DND-41 (cell line): ENCODE measurements at regions not wholly inside any gene's neighbourhood (a gene's known extent, or its start where the extent isn't known, plus 50 kb on each side); places are given as distances from the start of the nearest gene placed in this dataset.

Source experiments
- ATAC-seq: fragments of 200-7000 bp; cut with Tn5 transposase; 3 replicates; pipeline ENCODE4 v1.9.1; 2021; ENCODE audit warnings: low read depth; ENCODE audit not compliant: insufficient read depth
- DNase-seq: peaks from one replicate; pipeline ENCODE4 v3.0.0-alpha.2; 2020
- H2AFZ ChIP-seq: 2 replicates; pipeline ENCODE4 v1.6.0; 2012; ENCODE audit warnings: low read depth, low read length
- H3K27ac ChIP-seq: 2 replicates; pipeline ENCODE4 v1.5.1; 2012; ENCODE audit warnings: low read length, inconsistent platforms
- H3K27me3 ChIP-seq: fragments of 200-600 bp; sonication (generic); 2 replicates; pipeline ENCODE4 v1.6.0; 2012; ENCODE audit warnings: low read length, mild to moderate bottlenecking, inconsistent platforms; ENCODE audit not compliant: insufficient read depth, poor library complexity
- H3K36me3 ChIP-seq: 2 replicates; pipeline ENCODE4 v1.5.1; 2012; ENCODE audit warnings: low read length, inconsistent platforms; ENCODE audit not compliant: insufficient read depth
- H3K4me1 ChIP-seq: 2 replicates; pipeline ENCODE4 v1.5.1; 2012; ENCODE audit warnings: mild to moderate bottlenecking, low read length; ENCODE audit not compliant: insufficient read depth
- H3K4me2 ChIP-seq: 2 replicates; pipeline ENCODE4 v1.6.0; 2012; ENCODE audit warnings: mild to moderate bottlenecking, moderate library complexity, low read length, inconsistent platforms; ENCODE audit not compliant: insufficient read depth
- H3K4me3 ChIP-seq, 2 experiments: fragments of 200-600 bp in 1 of 2; shearing (Covaris generic) in 1 of 2; 2 replicates each; pipeline ENCODE4 v1.5.1; 2012 to 2016; ENCODE audit warnings: inconsistent platforms in 2 of 2, low read length in 2 of 2, mild to moderate bottlenecking in 2 of 2, low read depth in 1 of 2, moderate library complexity in 1 of 2
- H3K79me2 ChIP-seq: 2 replicates; pipeline ENCODE4 v1.6.0; 2012; ENCODE audit warnings: low read length, inconsistent platforms; ENCODE audit not compliant: insufficient read depth
- H3K9ac ChIP-seq: 2 replicates; pipeline ENCODE4 v1.6.0; 2012; ENCODE audit warnings: low read depth, mild to moderate bottlenecking, inconsistent platforms, low read length, moderate library complexity
- H3K9me3 ChIP-seq: 2 replicates; pipeline ENCODE4 v1.5.1; 2012; ENCODE audit warnings: low read length, moderate library complexity, mild to moderate bottlenecking, inconsistent platforms; ENCODE audit not compliant: insufficient read depth, severe bottlenecking
- H4K20me1 ChIP-seq: 2 replicates; pipeline ENCODE4 v1.6.0; 2012; ENCODE audit warnings: low read length; ENCODE audit not compliant: insufficient read depth
- CTCF ChIP-seq: IDR thresholded peaks from 2 replicates; pipeline ENCODE4 v1.5.1; 2012; ENCODE audit warnings: borderline replicate concordance, low read length, moderate library complexity, mild to moderate bottlenecking; ENCODE audit not compliant: poor library complexity, severe bottlenecking; ENCODE audit errors: extremely low read depth
- EZH2 ChIP-seq: IDR thresholded peaks from 3 replicates; pipeline ENCODE4 v1.6.1; 2012; ENCODE audit warnings: borderline replicate concordance, low read depth, mild to moderate bottlenecking, moderate library complexity, low read length, inconsistent platforms; ENCODE audit not compliant: severe bottlenecking

DNA sequence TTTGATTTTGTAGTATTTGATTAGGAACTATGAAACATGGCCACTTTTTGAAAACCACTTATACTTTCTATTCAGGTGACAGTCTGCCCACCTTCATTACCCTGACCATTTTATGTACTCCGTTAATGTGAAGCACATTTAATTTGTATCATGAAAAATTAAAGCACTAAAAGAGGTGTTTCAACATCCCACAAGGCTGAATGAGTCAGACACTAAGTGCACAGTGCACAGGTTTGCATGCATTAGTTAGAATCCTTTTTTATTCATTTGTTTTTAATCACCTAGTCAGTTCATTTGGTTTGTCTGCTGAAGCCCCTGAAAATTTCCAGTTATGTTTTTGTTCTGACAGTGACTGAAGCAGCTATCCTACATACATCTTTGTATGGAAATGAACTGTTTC is 271.0 kb downstream of the SLITRK5 start:
- H3K27ac ChIP-seq = no peak overlapping the region
- no peaks in the 10 kb centered on the region for H3K36me3 ChIP-seq
- H3K4me2 ChIP-seq = no peak overlapping the region
- H2AFZ ChIP-seq = no peak overlapping the region
- TF ChIP-seq CTCF = no peak
- TF ChIP-seq EZH2 = no peak
- H3K27me3 ChIP-seq = no peaks in the 10 kb centered on the region
- no peaks in the 10 kb centered on the region for H3K79me2 ChIP-seq
- H4K20me1 ChIP-seq = no peaks in the 10 kb centered on the region
- no peak overlapping the region for H3K9ac ChIP-seq
- DNase-seq (no peak), ATAC-seq (no peak)
- H3K4me3 ChIP-seq = no peak overlapping the region
- H3K4me1 ChIP-seq = no peaks in the 10 kb centered on the region
- no peaks in the 10 kb centered on the region for H3K9me3 ChIP-seq

DNA sequence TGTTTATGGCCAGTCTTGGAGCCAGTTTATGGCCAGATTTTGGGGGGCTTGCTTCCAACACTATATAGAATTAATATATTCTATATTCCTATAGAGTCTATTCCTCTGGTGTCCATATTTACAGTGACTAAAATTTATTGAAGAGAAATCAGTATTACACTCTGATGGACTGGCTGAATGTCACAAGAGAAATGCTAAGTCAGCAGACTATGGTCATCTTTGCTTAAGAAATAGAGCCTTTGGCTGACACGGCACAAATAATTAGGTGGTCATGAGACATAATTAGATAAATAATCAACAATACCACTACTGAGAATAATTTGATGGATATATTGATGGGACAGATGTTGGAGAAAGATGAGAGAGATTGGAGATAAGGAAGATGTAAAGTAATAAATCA is 272.9 kb downstream of the SLITRK5 start:
- ATAC-seq (no peak), DNase-seq (no peak)
- no peaks in the 10 kb centered on the region for H4K20me1 ChIP-seq
- TF ChIP-seq CTCF (no peak), EZH2 (no peak)
- no peak overlapping the region for H2AFZ ChIP-seq
- no peaks in the 10 kb centered on the region for H3K36me3 ChIP-seq
- H3K27me3 ChIP-seq = no peaks in the 10 kb centered on the region
- no peaks in the 10 kb centered on the region for H3K79me2 ChIP-seq
- H3K4me1 ChIP-seq = no peaks in the 10 kb centered on the region
- no peaks in the 10 kb centered on the region for H3K9me3 ChIP-seq
- no peak overlapping the region for H3K27ac ChIP-seq
- H3K9ac ChIP-seq = no peak overlapping the region
- no peak overlapping the region for H3K4me2 ChIP-seq
- no peak overlapping the region for H3K4me3 ChIP-seq

- no peak overlapping the region for H3K4me2 ChIP-seq
- no peaks in the 10 kb centered on the region for H3K27me3 ChIP-seq
- no peak for DNase-seq
- H3K79me2 ChIP-seq = no peaks in the 10 kb centered on the region
- no peaks in the 10 kb centered on the region for H3K9me3 ChIP-seq
- no peak for TF ChIP-seq CTCF
- H3K27ac ChIP-seq = no peak overlapping the region
- no peak overlapping the region for H2AFZ ChIP-seq
- H3K4me3 ChIP-seq = no peak overlapping the region
- no peaks in the 10 kb centered on the region for H4K20me1 ChIP-seq
- H3K9ac ChIP-seq = no peak overlapping the region
- H3K36me3 ChIP-seq = no peaks in the 10 kb centered on the region
- ATAC-seq = no peak
- H3K4me1 ChIP-seq = no peaks in the 10 kb centered on the region
These were observed 281.2 kb downstream of the SLITRK5 start for GRCh38 chr13:87952377-87952776.

- Histone ChIP-seq H2AFZ (no peak overlapping the region), H4K20me1 (no peaks in the 10 kb centered on the region), H3K4me2 (no peak overlapping the region), H3K79me2 (no peaks in the 10 kb centered on the region), H3K4me3 (no peak overlapping the region), H3K27ac (no peak overlapping the region), H3K36me3 (no peaks in the 10 kb centered on the region), H3K27me3 (no peaks in the 10 kb centered on the region), H3K9me3 (no peaks in the 10 kb centered on the region), H3K9ac (no peak overlapping the region), H3K4me1 (no peaks in the 10 kb centered on the region)
- ATAC-seq = no peak
- no peak for DNase-seq
- TF ChIP-seq CTCF (no peak), EZH2 (no peak)
These were observed 282.2 kb downstream of the SLITRK5 start for GRCh38 chr13:87953381-87953780.
